ENCODE measurements at regions not wholly inside any gene's neighbourhood (a gene's known extent, or its start where the extent isn't known, plus 50 kb on each side); places are given as distances from the start of the nearest gene placed in this dataset.

DNA sequence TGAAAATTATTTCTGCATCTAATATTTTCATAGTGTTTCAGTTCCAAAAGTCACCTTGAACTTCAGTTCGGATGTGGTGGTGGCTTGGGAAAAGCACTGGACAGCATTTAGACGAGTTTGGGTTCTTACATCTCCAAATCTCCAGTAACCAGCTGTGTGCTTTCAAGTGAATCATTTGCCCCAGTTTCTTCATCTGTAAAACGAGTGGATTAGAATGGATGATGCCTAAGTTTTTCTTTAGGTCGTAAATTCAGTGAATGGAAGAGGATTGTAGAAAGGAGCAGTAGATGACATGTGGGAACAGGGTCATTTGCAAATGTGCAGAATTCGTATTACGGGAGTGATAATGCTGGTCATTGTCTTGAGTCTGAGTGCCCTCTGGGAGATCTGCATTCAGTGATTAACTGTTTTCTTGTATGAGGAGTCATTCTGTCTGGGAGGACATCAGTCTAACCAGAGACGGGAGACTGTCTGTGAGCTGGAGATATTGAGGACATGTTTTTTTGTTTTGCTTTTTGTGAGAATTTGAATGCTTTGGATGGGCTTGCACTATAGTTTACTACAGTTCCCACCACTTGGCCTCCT is 641.6 kb upstream of the TBL1XR1 start:
- TF ChIP-seq POLR2A (IDR thresholded peaks at IDR 0.05) (no peak), CTCF (IDR thresholded peaks at IDR 0.05) (no peak)

Data from heart left ventricle (tissue), 13 donors.